ENCODE measurements at regions not wholly inside any gene's neighbourhood (a gene's known extent, or its start where the extent isn't known, plus 50 kb on each side); places are given as distances from the start of the nearest gene placed in this dataset.
"Not testable (repeated sequence)": the region's sequence is repeated elsewhere in the genome, so short reads cannot be mapped to it uniquely, and the experiment has no call there.

DNA sequence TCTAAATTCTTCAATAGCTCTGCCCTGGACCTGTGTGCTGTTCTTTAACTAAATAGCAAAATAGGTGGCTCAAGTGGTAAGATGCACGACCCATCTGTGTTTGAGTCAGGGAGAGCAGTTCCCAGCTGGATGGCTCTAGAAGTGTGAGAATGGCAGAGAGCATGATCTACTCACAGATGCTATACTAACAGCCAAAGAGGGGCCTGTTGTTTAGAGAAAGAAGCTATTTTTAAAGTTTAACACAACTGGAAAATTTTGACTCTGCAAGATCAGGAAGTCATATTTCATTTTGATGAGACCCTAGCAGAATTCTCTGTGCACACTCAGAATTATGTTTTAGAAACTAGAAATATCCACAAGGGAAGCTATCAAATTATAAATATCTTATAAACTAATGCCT, 87.4 kb upstream of the PIP4K2A start:
- H3K4me2 ChIP-seq: no peak overlapping the region
- H3K9me3 ChIP-seq (ENCODE audit: low read depth): no peaks in the 10 kb centered on the region
- TF ChIP-seq EZH2 (IDR thresholded peaks at IDR 0.05; ENCODE audit: borderline replicate concordance): no peak
- TF ChIP-seq EZH2phosphoT487 (IDR thresholded peaks at IDR 0.05; ENCODE audit: low read depth, severe bottlenecking, unreplicated experiment): no peak
- TF ChIP-seq CTCF (IDR thresholded peaks at IDR 0.05; ENCODE audit: poor library complexity): no peak
- no peak overlapping the region for H3K27ac ChIP-seq
- DNase-seq (ENCODE audit: low spot score): no peak
- no peaks in the 10 kb centered on the region for H3K27me3 ChIP-seq
- H2AFZ ChIP-seq: no peak overlapping the region
- no peak overlapping the region for H3K4me3 ChIP-seq
- H3K36me3 ChIP-seq (replicated peaks; ENCODE audit: insufficient read depth, low read depth): no peaks in the 10 kb centered on the region
- H3K9me2 ChIP-seq (replicated peaks; ENCODE audit: insufficient read depth): no peaks in the 10 kb centered on the region
- WGBS (ENCODE audit: low lambda C conversion rate, missing lambda C conversion rate): 71% methylated on average over 1 of the region's 1 CpG
- no peaks in the 10 kb centered on the region for H3K79me2 ChIP-seq
- H3K4me1 ChIP-seq (ENCODE audit: insufficient read depth): peaks cover 11% of the 10 kb centered on the region
- H4K20me1 ChIP-seq (ENCODE audit: insufficient read depth, poor library complexity, severe bottlenecking): no peaks in the 10 kb centered on the region

DNA sequence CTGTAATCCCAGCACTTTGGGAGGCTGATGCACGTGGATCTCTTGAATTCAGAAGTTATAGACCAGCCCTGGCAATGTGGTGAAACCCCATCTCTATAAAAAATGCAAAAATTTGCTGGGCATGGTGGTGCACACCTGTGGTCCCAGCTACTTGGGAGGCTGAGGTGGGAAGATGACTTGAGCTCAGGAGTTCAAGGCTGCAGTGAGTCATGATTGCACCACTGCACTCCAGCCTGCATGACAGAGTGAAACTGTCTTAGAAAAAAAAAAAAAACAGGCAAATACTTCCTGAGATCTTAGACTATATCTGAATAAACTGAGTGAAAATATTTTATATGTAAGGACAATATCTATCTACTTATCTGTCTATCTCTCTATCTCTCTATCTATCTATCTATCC, 83.4 kb upstream of the PIP4K2A start:
- H3K27me3 ChIP-seq; H3K79me2 ChIP-seq; H3K4me3 ChIP-seq; H3K27ac ChIP-seq; DNase-seq (ENCODE audit: low spot score); H3K9me2 ChIP-seq (replicated peaks; ENCODE audit: insufficient read depth); H3K36me3 ChIP-seq (replicated peaks; ENCODE audit: insufficient read depth, low read depth); H3K4me2 ChIP-seq; H4K20me1 ChIP-seq (ENCODE audit: insufficient read depth, poor library complexity, severe bottlenecking); H3K4me1 ChIP-seq (ENCODE audit: insufficient read depth); H3K9me3 ChIP-seq (ENCODE audit: low read depth); H2AFZ ChIP-seq: not testable (repeated sequence)
- 75% methylated on average over 1 of the region's 1 CpG for WGBS (ENCODE audit: low lambda C conversion rate, missing lambda C conversion rate)

- Histone ChIP-seq H3K4me3 (no peak overlapping the region), H3K36me3 (replicated peaks; ENCODE audit: insufficient read depth, low read depth) (no peaks in the 10 kb centered on the region), H3K4me1 (ENCODE audit: insufficient read depth) (no peaks in the 10 kb centered on the region)
Measured at GRCh38 chr10:22795546-22795945, 81.2 kb upstream of the PIP4K2A start.

GRCh38 chr10:22792161-22792560, 77.8 kb upstream of the PIP4K2A start:
- no peaks in the 10 kb centered on the region for H3K79me2 ChIP-seq
- no peak overlapping the region for H3K4me3 ChIP-seq
- no peak overlapping the region for H2AFZ ChIP-seq
- H4K20me1 ChIP-seq (ENCODE audit: insufficient read depth, poor library complexity, severe bottlenecking): no peaks in the 10 kb centered on the region
- no peaks in the 10 kb centered on the region for H3K27me3 ChIP-seq
- WGBS (ENCODE audit: low lambda C conversion rate, missing lambda C conversion rate): 83% methylated on average over 4 of the region's 4 CpGs
- H3K27ac ChIP-seq: no peak overlapping the region
- H3K9me3 ChIP-seq (ENCODE audit: low read depth): no peaks in the 10 kb centered on the region
- no peaks in the 10 kb centered on the region for H3K36me3 ChIP-seq (replicated peaks; ENCODE audit: insufficient read depth, low read depth)
- H3K4me1 ChIP-seq (ENCODE audit: insufficient read depth): no peaks in the 10 kb centered on the region
- DNase-seq (ENCODE audit: low spot score): no peak
- no peak overlapping the region for H3K4me2 ChIP-seq
- H3K9me2 ChIP-seq (replicated peaks; ENCODE audit: insufficient read depth): no peaks in the 10 kb centered on the region
- no peak for TF ChIP-seq EZH2 (IDR thresholded peaks at IDR 0.05; ENCODE audit: borderline replicate concordance)
- TF ChIP-seq EZH2phosphoT487 (IDR thresholded peaks at IDR 0.05; ENCODE audit: low read depth, severe bottlenecking, unreplicated experiment): no peak
- TF ChIP-seq CTCF (IDR thresholded peaks at IDR 0.05; ENCODE audit: poor library complexity): no peak

More at GRCh38 chr10:22795546-22795945, 81.2 kb upstream of the PIP4K2A start:
- WGBS (ENCODE audit: low lambda C conversion rate, missing lambda C conversion rate): 85% methylated on average over 3 of the region's 3 CpGs
- Histone ChIP-seq H2AFZ (no peak overlapping the region), H3K27me3 (no peaks in the 10 kb centered on the region), H4K20me1 (ENCODE audit: insufficient read depth, poor library complexity, severe bottlenecking) (no peaks in the 10 kb centered on the region), H3K9me3 (ENCODE audit: low read depth) (no peaks in the 10 kb centered on the region), H3K27ac (no peak overlapping the region), H3K9me2 (replicated peaks; ENCODE audit: insufficient read depth) (no peaks in the 10 kb centered on the region), H3K79me2 (no peaks in the 10 kb centered on the region), H3K4me2 (no peak overlapping the region)
- no peak for DNase-seq (ENCODE audit: low spot score)
- TF ChIP-seq CTCF (IDR thresholded peaks at IDR 0.05; ENCODE audit: poor library complexity) (no peak), EZH2 (IDR thresholded peaks at IDR 0.05; ENCODE audit: borderline replicate concordance) (no peak), EZH2phosphoT487 (IDR thresholded peaks at IDR 0.05; ENCODE audit: low read depth, severe bottlenecking, unreplicated experiment) (no peak)
